ENCODE measurements at regions not wholly inside any gene's neighbourhood (a gene's known extent, or its start where the extent isn't known, plus 50 kb on each side); places are given as distances from the start of the nearest gene placed in this dataset.

DNA sequence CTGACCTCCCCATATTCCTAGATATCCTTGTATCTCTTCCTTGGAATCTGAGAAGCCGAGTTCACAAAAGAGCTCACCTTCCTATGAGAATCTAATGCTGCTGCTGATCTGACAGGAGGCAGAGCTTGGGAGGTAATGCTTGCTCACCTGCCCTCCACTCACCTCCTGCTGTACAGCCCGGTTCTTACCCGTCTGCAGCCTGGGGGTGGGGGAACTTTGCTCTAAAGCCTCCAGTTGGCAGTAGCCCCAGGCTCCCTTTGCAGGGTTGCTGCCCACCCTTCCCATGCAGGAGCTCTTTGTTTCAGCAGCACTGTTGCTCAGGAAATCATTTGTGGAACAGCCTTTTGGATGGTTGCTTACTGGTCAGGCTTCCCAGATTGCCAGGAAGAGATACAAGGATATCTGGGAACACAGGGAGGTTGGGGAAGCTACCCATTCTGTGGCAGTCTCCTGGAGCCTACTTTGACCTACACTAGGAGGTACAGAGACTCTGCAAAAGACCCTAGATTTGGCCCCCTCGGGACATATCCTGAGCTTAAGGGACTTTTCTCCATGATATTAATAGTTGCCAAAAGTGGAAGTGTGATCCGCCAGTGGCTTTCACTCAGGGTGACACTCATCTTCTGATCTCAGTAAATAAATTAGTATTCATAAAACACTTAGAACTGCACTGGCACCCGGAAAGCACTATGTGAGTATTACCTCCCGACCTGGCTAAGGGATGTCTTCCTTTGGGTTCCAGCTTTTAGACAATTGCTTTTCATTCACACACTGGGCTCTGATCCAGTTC lies 363.7 kb upstream of the PODXL start:
- TF ChIP-seq CTCF (IDR thresholded peaks at IDR 0.05; ENCODE audit: low read depth, low read length) (no peak), EZH2phosphoT487 (IDR thresholded peaks at IDR 0.05; ENCODE audit: low read depth) (no peak)

All from OCI-LY3 (cell line).